COLO829 (cell line): ENCODE measurements at regions not wholly inside any gene's neighbourhood (a gene's known extent, or its start where the extent isn't known, plus 50 kb on each side); places are given as distances from the start of the nearest gene placed in this dataset.
"Not testable (repeated sequence)": the region's sequence is repeated elsewhere in the genome, so short reads cannot be mapped to it uniquely, and the experiment has no call there.

ENCODE experiments used
- DNase-seq: peaks from one replicate; pipeline ENCODE4 v3.0.0; 2012; ENCODE audit warnings: low spot score

DNA sequence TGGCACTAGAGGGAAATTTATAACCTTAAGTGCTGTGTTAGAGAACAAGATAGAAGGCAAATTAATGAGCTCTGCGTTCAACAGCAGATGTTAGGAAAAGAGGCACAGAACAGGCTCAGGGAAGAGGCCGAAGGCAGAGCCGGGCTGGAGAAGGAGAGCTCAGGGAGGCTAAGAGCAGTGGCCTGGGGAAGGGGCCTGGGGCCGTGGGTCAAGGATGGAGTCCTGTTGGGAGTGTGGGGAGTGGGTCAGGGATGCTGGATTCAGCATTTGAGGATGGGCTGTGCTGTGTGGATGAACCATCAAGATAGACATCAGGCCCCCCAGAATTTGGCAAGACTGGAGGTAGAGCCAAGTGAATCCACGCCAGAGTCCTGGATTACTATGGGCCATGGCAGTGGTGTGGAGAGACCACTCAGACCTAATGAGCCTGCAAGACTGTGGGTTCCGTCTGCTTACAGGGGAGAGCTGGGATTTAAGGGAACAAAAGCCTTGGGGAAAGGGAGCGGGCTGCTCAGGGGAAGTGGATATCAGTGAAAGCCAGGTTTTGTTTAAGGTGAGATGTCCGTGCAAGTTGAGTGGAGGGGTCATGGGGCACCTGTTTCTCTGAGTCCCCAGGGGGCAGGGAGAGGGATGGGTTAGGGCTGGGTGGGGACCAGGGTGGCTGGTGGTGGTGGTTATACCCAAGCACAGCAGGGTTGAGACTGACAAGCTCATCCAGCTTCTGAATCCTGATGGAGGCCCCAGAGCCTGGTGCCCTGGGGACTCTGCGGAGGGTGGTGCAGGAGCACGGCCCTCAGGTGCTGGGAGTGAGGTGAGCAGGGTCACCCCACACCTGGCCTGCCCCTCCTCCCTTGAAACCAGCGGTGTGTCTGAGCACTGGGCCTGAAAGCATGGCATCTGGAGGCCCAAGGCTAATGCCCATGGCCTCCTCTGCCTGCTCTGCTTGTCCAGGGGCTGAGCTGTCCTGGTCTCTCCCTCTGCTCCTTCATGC, 101.7 kb downstream of the BMS1 start:
- no peak for DNase-seq

DNA sequence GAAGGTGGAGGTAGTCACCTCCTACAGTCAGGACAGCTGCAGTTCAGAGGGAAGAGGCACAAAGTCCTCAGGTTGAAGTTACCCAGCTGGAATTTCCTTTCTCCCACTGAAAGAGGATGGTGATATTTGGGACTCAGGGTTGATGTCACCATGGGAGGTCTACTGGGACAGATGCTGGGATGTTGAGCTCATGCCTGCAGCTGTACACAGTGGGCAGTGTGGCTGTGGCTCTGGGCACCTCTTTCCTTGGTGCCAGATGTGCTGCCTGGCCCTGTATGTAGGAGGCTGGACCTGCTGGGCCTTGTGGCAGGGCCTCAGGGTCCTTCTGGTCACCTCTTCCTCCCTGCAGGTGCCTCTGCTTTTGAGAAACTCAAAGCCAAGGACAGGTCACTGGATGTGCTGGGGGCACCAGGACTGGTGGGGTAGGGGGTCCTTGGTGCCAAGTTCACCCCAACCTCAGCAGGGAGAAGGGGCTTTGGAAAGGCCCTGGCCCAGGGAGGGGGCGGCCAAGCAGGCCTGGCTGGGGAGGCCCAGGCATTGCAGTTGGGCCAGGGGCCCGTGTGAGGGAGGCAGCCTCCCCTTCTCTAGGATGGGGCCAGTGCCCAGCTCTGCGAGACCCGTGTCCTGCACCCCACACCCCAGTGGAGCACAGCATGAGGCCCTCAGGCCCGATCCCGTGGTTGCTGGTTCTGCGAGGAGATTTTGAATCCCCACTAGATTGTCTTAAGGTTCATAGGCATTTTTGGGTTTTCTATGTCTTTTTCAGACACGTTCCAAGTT, 103.1 kb downstream of the BMS1 start:
- no peak for DNase-seq

DNA sequence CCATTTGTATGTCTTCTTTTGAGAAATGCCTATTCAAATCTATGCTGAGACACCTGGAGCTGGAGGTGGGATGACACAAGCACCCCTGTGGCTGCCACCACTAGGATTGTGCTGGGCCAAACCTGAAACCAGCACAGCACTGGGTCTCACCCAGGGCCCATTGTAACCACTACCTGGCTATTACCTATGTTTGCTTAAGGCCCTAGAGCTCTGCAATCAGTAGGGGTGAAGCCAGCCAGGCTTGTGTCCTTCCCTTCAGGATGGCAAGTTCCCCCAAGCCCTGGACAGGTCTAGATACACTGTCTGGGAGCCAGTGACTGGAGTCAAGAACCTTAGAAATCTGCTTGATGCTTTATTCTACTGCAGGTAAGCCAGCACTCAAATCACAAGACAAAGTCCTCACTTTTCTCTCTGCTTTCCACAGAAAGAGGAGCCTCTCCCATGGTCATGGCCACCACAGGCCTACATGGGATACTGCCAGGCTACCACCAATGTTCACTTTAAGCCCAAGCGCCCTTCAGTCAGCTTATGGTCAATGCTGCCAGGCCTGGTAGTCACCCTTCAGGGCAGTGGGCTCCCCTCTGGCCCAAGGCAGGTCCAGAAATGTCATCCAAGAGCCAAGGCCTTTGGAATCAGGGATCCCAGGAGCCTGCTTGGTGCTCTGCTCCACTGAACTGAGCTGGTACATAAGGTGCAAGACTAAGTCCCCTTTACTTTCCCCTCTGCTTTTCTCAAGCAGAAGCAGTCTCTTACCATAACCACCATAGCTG, 105.3 kb downstream of the BMS1 start:
- no peak for DNase-seq

DNA sequence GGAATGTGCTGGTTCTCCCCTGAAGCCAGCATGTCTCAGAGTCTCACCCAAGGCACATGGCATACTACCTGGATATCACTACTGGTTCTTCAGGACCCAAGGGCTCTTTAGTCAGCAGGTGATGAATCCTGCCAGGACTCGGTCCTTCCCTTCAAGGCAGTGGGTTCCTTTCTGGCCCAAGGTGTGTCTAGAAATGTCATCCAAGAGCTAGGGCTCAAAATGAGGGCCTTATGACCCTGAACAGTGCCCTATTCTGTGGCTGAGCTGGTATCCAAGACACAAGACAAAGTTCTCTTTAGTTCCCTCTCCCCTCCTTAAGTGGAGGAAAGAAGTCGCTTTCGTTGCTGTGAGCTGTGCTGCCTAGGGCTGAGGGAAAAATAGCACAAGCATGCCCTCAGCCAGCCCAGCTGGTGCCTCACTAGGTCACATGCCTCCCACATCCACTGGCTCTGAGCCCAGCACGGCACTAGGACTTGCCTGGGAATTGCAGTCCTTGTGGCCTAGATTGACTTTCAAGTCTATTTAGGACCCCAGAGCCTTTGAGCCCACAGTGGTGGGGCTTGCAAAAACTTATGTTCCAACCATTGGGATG, 106.0 kb downstream of the BMS1 start:
- DNase-seq: no peak

DNA sequence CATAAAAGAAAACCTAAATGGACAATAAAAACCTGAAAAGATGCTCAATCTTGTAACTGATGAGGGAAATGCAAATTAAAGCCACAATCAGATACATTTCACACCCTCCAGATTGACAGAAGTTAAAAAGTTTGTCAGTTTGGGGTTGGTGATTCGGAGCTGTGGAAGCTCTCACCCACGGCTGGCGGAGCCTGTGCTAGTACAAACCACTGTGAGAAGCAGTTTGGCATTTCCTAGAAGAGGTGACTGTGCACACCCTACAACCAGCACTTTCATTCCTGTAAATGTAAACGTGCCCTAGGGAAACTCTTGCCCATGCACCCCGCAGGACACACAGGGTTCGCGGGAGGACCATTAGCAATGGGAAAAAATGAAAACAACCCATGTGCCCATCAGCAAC, 114.1 kb downstream of the BMS1 start:
- DNase-seq: no peak

DNA sequence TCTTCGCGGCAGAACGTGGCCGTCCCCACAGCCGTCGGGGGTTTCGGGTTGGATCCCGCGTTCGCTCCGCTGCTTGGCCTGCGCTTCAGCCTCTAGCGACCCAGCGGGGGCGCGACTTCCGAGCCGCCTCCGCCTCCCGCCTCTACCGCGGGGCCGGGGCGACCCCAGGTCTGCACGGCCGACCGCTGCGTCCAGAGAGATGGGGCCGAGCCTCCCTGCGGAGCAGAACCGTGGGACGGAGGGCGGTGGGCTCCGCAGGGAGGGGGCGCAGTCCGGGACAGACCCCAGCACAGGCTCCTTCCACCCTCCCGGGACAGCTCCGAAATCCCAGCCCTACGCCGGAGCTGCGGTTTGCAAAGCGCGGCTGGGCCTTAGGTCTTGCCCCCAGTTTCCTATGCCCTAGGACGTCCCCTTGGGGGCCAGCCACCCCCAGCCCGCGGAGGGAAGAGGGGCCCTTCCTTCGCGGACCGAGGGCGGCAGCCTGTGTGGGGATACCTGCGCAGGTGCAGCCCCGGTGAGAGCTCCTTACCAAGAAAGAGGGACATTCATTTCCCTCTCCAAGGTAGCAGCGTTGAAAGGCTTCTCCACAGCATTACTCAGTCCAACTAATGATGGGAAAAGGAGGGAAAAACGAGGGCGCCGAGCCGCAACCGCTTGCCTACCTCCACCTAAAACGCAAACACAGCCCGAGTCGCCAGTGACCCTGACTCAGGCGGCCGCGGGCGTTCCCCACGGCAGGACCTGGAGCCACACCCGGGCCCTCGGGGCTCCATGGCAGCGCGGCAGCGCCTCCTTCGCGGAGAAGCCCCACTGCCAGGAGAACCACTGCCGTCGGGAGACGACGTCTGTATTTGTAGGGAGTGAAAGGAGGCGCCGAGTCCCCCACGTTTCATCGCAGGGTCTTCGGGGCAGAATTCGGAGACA, 115.7 kb downstream of the BMS1 start:
- DNase-seq: no peak

DNA sequence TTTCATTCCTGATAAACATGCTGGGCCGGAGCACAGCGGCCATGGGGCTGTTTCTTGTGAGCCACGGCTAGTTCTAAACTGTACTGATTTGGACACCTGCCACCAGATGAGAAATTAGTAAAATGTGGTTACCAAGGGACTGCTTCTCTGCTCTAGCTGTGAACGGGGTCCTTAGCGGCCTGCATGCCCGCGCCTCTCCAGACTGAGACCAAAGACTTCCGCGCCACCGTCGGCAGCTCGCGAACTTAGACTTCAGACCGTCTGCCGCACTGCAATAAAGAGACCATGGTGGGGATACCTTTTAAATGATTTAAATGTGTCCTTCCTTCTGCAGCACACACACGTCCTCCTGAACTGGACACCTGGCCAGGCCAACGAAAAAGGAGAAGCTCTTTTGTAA, 116.4 kb downstream of the BMS1 start:
- no peak for DNase-seq

DNA sequence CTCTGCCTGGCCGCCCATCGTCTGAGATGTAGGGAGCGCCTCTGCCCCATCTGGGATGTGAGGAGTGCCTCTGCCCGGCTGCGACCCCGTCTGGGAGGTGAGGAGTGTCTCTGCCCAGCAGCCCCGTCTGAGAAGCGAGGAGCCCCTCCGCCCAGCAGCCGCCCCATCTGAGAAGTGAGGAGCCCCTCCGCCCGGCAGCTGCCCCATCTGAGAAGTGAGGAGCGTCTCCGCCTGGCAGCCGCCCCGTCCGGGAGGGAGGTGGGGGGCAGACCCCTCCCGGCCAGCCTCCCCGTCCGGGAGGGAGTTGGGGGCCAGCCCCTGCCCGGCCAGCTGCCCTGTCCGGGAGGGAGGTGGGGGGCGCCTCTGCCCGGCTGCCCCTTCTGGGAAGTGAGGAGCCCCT, 117.8 kb downstream of the BMS1 start:
- not testable (repeated sequence) for DNase-seq

DNA sequence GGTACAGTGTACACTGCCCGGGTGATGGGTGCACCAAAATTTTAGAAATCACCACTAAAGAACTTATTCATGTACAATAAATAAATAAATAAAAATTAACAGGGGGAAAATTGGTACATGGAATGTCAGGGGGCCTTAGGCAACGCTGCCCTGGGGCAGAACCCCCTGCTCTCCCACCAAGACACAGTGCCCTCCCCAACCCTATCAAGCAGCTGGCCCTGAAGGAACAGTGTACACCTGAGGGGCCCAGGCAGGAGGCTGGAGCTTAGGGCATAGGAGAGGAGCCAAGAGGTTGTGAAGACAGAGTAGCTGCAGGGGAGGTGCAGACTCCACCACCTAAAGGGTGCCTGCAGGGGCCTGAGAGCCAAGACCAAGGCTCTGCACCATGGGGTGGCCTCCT, 128.8 kb downstream of the BMS1 start:
- DNase-seq: no peak

DNA sequence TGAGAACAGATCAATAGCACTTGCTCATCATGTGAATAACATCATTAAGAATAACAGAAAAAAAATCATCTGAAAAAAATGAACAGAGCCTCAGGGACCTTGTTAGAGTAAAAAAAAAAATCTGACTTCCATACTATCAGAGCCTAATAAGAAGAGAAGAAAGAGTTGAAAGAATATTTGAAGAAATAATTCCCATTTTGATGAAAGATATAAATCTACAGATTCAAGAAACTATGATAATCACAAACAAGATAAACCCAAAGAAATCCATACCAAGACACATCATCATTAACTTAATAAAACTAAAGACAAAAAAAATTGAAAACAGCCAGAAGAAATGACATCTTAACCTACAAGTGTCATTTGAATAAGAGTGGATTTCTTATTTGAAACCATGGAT, 134.4 kb downstream of the BMS1 start:
- DNase-seq: no peak

DNA sequence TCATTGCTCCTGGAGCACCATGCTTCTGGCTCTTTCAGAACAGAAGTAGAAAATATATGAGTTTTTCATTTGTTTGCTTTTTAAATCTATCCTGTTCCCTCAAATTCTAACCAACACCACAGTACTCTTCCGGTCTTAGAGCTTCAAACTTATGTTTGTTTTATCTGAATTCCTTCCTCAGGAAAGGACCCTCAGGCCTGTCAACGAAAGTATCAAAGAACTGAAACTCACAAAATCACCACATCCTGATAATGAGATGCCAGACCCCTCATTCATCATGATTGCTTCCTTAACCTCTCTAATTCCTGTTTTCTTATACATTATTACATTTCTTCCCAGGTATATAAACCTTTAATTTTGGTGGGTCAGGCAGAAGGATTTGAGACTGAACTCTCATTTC, 135.2 kb downstream of the BMS1 start:
- no peak for DNase-seq

DNA sequence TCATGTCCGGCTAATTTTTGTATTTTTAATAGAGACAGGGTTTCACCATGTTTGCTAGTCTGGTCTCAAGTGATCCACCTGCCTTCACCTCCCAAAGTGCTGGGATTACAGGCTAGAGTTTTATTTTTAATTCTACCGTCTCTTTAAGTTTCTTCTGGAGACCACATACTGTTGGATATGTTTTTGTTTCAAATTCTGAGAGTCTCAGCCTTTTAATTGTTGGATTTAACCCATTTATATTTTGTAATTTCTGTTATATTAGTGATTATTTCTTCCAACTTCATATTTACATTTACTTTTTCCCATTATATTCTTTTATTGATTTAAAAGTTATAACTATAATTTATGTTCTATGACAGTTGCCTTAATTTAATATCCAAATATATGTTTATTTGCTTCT, 139.4 kb downstream of the BMS1 start:
- DNase-seq: no peak

DNA sequence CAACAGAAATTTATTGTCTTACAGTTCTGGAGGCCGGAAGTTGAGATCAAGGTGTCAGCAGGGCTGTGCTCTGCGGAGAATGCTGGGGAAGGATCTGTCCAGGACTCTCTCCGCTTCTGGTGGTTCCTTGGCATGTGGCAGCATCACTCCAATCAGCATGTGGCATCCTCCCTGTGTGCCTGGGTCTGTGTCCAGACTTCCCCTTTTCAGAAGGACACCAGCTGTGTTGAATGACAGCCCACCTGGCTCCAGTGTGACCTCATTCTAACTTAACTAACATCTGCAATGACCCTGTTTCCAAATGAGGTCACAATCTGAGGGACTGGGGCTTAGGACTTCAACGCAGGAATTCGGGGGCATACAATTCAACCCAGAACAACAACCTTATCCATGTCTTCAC, 141.9 kb downstream of the BMS1 start:
- DNase-seq: no peak

DNA sequence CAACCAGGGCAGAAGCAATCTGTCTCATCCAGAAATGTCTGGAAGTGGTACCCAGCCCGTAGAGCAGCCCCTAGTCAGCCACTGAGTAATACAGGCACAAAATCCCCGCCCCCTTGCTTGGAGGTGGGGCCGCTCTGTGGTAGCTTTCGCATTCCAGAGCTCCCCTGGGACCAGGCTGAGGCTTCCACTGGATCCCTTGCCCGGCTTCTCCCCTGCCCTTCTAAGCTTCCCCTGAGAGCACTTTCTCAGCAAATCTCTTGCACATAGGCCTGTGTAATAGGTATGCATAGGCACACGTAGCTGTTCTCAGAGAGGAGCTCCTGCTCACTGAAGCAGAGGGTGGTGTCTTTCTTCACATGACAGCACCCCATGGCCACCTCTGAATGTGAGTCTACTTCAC, 144.2 kb downstream of the BMS1 start:
- DNase-seq: peak; percentile 36

DNA sequence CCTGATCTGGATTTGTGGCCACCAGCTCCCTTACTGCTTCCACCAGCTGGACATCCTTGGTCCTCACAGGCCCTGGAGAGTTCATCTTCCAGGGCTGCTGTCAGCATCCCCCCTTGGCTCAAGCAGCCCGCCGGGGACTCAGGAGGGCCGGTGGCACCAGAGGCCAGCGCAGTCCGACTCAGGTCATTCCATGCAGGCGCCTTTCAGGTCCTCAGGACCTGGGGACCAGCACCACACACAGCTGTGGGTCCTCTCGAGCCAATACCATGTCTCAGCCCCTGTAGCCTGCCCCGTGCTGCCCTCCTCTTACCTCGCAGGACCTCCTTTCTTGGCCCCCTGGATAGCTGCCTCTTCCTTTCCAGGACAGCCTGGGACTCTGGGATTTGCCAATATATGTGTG, 145.5 kb downstream of the BMS1 start:
- no peak for DNase-seq

DNA sequence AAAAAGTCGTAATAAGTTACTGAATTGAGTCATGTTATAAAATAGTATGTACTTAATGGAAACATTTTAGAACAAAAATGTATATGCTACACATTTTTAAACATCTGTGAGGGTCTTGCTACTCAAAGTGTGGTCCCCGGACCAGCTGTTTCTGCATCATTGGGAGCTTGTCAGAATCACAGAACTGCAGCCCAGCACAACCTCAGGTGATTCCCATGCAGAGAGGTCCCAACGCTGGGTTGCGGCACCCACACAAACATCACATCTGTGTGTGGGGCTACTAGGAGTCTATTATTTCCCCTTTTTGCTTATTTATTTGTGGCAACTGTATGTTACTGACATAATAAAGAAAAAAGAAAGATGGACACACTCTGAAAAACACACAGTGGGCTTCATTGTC, 146.6 kb downstream of the BMS1 start:
- no peak for DNase-seq

DNA sequence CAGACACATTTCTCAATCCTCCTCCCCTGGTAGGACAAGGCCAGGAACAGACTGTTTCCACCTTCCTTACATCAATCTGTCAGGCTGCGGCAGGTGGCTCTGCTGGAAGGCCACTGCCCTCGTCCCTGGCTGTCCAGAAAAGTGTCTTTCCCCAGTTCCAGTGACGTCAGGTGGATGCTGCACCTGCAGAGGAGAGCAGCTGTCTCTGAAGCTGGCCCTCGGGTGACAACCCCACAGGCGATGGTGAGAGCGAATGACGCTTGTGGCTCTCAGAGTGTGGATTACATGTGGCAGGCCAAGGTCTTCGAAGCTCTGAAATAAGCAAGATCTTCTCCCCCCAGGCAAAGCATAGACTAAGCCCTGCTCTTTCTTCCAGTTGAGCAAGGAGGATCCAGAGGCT, 146.9 kb upstream of the RET start:
- DNase-seq: no peak

DNA sequence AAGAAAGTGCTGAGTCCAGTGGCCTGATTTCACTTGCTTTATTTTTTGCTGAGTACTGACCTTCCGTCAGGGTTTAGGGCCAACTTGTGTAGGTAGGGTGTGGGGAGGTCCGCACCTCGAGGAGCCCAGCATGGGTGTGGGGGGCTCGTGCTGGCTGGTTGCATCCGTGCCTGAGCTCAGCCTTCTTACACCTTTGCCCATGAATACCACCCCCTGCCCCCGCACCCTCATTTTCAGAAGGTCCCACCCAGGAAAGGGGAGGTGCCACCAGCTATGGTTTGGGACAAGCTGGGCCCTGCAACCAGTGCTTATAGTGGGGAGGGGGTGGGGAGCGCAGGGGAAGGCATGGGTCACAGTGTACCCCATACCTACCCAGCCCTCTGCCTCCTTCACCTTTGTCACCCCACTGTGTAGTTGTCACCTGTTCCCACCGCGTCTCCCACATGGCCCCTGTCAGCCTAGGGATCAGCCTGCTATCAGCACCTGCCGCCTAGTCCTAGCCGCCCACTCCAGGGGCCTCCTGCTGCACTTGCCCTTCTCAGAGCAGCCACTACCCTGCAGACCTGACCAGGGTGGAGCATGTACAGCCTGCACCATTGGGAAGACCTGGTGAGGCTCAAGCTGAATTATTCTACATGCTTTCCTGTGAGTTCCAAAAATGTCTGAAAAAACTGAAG, 146.2 kb upstream of the RET start:
- DNase-seq: no peak

DNA sequence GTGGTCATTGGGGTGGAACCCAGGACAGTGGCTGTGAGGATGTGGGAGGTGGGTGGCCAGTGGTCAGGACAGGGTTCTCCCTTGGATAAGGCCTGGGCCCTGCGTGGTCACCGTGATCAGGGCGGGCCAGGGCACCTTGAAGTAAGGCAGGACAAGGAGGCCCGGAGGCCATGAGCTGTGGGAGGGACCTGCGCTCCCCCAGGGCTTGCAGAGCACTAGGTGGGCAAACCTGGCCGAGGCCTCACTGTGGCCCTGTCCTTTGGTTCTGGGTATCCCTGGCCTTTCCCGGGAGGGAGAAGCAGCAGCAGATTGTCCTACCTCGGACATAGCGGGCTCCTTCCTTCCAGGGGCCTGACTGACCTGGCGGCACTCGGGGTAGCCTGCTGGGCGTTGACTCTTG, 144.8 kb upstream of the RET start:
- no peak for DNase-seq

DNA sequence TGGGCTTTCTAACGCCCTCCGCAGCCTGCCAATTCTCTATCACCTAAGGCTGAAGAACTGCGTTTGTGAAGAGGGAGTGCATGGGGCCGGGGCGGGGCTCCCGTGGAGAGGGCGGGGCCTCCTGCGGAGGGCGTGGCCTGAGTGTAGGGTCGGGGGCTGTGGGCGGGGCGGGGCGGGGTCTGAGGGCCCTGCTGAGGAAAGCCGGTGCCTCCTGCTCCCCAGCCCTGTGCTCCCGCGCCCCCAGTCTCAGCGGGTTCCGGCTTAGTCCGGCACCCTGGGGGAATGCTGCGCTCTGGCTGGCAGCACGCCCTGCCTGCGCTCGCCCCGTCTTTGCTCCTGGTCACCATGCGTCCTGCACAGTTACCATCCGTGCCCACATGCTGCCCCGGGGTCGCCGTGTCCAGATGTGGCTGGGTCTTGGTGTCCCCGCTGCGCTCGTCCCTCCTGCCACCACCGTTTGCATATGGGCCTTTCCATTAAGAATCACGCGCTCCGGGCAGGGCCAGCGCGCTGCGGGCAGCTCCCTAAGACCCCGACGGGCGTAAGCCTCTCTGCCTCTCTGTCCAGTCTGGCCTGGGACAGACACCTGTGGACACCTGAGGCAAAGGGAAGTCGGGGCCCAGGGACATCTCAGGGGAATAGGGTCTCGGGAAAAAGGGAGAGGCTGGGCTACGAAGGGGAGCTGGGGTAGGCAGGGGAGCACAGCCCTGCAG, 144.0 kb upstream of the RET start:
- DNase-seq: no peak
